ENCODE measurements at regions not wholly inside any gene's neighbourhood (a gene's known extent, or its start where the extent isn't known, plus 50 kb on each side); places are given as distances from the start of the nearest gene placed in this dataset.
"Not testable (repeated sequence)": the region's sequence is repeated elsewhere in the genome, so short reads cannot be mapped to it uniquely, and the experiment has no call there.

DNA sequence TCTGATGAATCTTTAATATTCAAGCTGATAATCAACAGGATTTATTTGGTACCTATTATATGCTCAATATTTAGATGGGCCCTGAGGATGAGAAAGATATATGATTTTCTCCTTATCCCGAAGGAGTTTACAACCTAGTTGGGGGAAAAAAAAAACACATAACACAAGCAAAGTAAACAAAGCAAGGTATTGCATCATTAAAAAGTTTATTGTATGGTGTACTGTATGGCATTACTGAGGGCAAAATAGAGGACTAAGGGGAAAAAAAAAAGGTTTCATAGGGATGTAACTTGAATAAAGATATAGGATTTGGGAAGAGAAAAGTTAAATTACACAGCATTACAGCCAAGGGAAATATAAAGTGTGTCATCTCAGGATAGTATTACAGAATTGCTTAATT lies 574.7 kb downstream of the TBC1D32 start:
- TF ChIP-seq, protein P1, sequence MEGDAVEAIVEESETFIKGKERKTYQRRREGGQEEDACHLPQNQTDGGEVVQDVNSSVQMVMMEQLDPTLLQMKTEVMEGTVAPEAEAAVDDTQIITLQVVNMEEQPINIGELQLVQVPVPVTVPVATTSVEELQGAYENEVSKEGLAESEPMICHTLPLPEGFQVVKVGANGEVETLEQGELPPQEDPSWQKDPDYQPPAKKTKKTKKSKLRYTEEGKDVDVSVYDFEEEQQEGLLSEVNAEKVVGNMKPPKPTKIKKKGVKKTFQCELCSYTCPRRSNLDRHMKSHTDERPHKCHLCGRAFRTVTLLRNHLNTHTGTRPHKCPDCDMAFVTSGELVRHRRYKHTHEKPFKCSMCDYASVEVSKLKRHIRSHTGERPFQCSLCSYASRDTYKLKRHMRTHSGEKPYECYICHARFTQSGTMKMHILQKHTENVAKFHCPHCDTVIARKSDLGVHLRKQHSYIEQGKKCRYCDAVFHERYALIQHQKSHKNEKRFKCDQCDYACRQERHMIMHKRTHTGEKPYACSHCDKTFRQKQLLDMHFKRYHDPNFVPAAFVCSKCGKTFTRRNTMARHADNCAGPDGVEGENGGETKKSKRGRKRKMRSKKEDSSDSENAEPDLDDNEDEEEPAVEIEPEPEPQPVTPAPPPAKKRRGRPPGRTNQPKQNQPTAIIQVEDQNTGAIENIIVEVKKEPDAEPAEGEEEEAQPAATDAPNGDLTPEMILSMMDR (IDR thresholded peaks at IDR 0.05; ENCODE audit: poor library complexity, severe bottlenecking) = no peak
- H3K9me3 ChIP-seq (ENCODE audit: severe bottlenecking) = no peaks in the 10 kb centered on the region
- no peak for DNase-seq (ENCODE audit: low spot score)
- H3K4me1 ChIP-seq (ENCODE audit: insufficient read depth, poor library complexity, severe bottlenecking) = no peaks in the 10 kb centered on the region
- H3K27me3 ChIP-seq (ENCODE audit: insufficient read depth, poor library complexity, severe bottlenecking) = no peaks in the 10 kb centered on the region
- H3K4me3 ChIP-seq (ENCODE audit: severe bottlenecking) = no peak overlapping the region
- H3K27ac ChIP-seq (ENCODE audit: poor library complexity, severe bottlenecking) = no peak overlapping the region
- no peaks in the 10 kb centered on the region for H3K36me3 ChIP-seq (ENCODE audit: low read depth)
- no peak for ATAC-seq (ENCODE audit: low read depth)

- ATAC-seq (ENCODE audit: low read depth); DNase-seq (ENCODE audit: low spot score); H3K27me3 ChIP-seq (ENCODE audit: insufficient read depth, poor library complexity, severe bottlenecking); H3K36me3 ChIP-seq (ENCODE audit: low read depth); H3K4me1 ChIP-seq (ENCODE audit: insufficient read depth, poor library complexity, severe bottlenecking); H3K27ac ChIP-seq (ENCODE audit: poor library complexity, severe bottlenecking); H3K9me3 ChIP-seq (ENCODE audit: severe bottlenecking): not testable (repeated sequence)
- peak overlapping the region; percentile 8 for H3K4me3 ChIP-seq (ENCODE audit: severe bottlenecking)
Observed at GRCh38 chr6:120748574-120748973, 585.7 kb downstream of the TBC1D32 start.

GRCh38 chr6:120736740-120737139 lies 597.5 kb downstream of the TBC1D32 start:
- DNase-seq (ENCODE audit: low spot score) (no peak), ATAC-seq (ENCODE audit: low read depth) (0 out of 3 replicates have a peak, but pooled peaks have one; percentile 31)
- TF ChIP-seq, protein P1 (IDR thresholded peaks at IDR 0.05; ENCODE audit: poor library complexity, severe bottlenecking) = no peak
- no peaks in the 10 kb centered on the region for H3K27me3 ChIP-seq (ENCODE audit: insufficient read depth, poor library complexity, severe bottlenecking)
- no peak overlapping the region for H3K27ac ChIP-seq (ENCODE audit: poor library complexity, severe bottlenecking)
- H3K36me3 ChIP-seq (ENCODE audit: low read depth) = no peaks in the 10 kb centered on the region
- H3K4me3 ChIP-seq (ENCODE audit: severe bottlenecking) = no peak overlapping the region
- H3K4me1 ChIP-seq (ENCODE audit: insufficient read depth, poor library complexity, severe bottlenecking) = peaks cover 19% of the 10 kb centered on the region
- peaks cover 2% of the 10 kb centered on the region for H3K9me3 ChIP-seq (ENCODE audit: severe bottlenecking)

GRCh38 chr6:120735641-120736040 lies 598.6 kb downstream of the TBC1D32 start:
- no peaks in the 10 kb centered on the region for H3K27me3 ChIP-seq (ENCODE audit: insufficient read depth, poor library complexity, severe bottlenecking)
- TF ChIP-seq, protein P1 (IDR thresholded peaks at IDR 0.05; ENCODE audit: poor library complexity, severe bottlenecking) = no peak
- no peak overlapping the region for H3K27ac ChIP-seq (ENCODE audit: poor library complexity, severe bottlenecking)
- peak; percentile 71 for ATAC-seq (ENCODE audit: low read depth)
- no peak overlapping the region for H3K4me3 ChIP-seq (ENCODE audit: severe bottlenecking)
- no peak for DNase-seq (ENCODE audit: low spot score)
- no peaks in the 10 kb centered on the region for H3K36me3 ChIP-seq (ENCODE audit: low read depth)
- H3K9me3 ChIP-seq (ENCODE audit: severe bottlenecking) = peaks cover 2% of the 10 kb centered on the region
- peaks cover 19% of the 10 kb centered on the region for H3K4me1 ChIP-seq (ENCODE audit: insufficient read depth, poor library complexity, severe bottlenecking)

GRCh38 chr6:120711255-120711654 lies 623.0 kb downstream of the TBC1D32 start:
- Histone ChIP-seq H3K27ac (ENCODE audit: poor library complexity, severe bottlenecking) (no peak overlapping the region), H3K4me1 (ENCODE audit: insufficient read depth, poor library complexity, severe bottlenecking) (no peaks in the 10 kb centered on the region), H3K4me3 (ENCODE audit: severe bottlenecking) (no peak overlapping the region), H3K27me3 (ENCODE audit: insufficient read depth, poor library complexity, severe bottlenecking) (no peaks in the 10 kb centered on the region), H3K36me3 (ENCODE audit: low read depth) (no peaks in the 10 kb centered on the region), H3K9me3 (ENCODE audit: severe bottlenecking) (peaks cover 4% of the 10 kb centered on the region)
- TF ChIP-seq, protein P1 (IDR thresholded peaks at IDR 0.05; ENCODE audit: poor library complexity, severe bottlenecking) = no peak
- DNase-seq (ENCODE audit: low spot score) (no peak), ATAC-seq (ENCODE audit: low read depth) (no peak)
